ENCODE measurements at regions not wholly inside any gene's neighbourhood (a gene's known extent, or its start where the extent isn't known, plus 50 kb on each side); places are given as distances from the start of the nearest gene placed in this dataset.

- no peaks in the 10 kb centered on the region for H3K27me3 Mint-ChIP-seq (ENCODE audit: unreplicated experiment)
- no peak overlapping the region for H3K27ac Mint-ChIP-seq (ENCODE audit: unreplicated experiment)
- H3K4me1 Mint-ChIP-seq (ENCODE audit: unreplicated experiment), result peaks cover 2% of the 10 kb centered on the region
- TF ChIP-seq CTCF (IDR thresholded peaks at IDR 0.05; ENCODE audit: unreplicated experiment), result no peak
- H3K9me3 Mint-ChIP-seq (ENCODE audit: unreplicated experiment), result no peaks in the 10 kb centered on the region
- DNase-seq (ENCODE audit: low spot score), result no peak
- H3K4me3 Mint-ChIP-seq (ENCODE audit: unreplicated experiment), result no peak overlapping the region
- H3K36me3 Mint-ChIP-seq (ENCODE audit: low read depth, unreplicated experiment), result no peaks in the 10 kb centered on the region
These were observed 74.7 kb upstream of the DRD2 start for GRCh38 chr11:113549611-113550578.

- H3K4me1 Mint-ChIP-seq (ENCODE audit: unreplicated experiment), result peaks cover 2% of the 10 kb centered on the region
- no peaks in the 10 kb centered on the region for H3K27me3 Mint-ChIP-seq (ENCODE audit: unreplicated experiment)
- H3K36me3 Mint-ChIP-seq (ENCODE audit: low read depth, unreplicated experiment), result no peaks in the 10 kb centered on the region
- no peak overlapping the region for H3K4me3 Mint-ChIP-seq (ENCODE audit: unreplicated experiment)
- TF ChIP-seq CTCF (IDR thresholded peaks at IDR 0.05; ENCODE audit: unreplicated experiment), result no peak
- no peak overlapping the region for H3K27ac Mint-ChIP-seq (ENCODE audit: unreplicated experiment)
- DNase-seq (ENCODE audit: low spot score), result no peak
- H3K9me3 Mint-ChIP-seq (ENCODE audit: unreplicated experiment), result no peaks in the 10 kb centered on the region
These were observed 73.9 kb upstream of the DRD2 start for GRCh38 chr11:113549061-113549460.

- no peak for TF ChIP-seq CTCF (IDR thresholded peaks at IDR 0.05; ENCODE audit: unreplicated experiment)
- H3K27me3 Mint-ChIP-seq (ENCODE audit: unreplicated experiment), result no peaks in the 10 kb centered on the region
- DNase-seq (ENCODE audit: low spot score), result no peak
- H3K4me3 Mint-ChIP-seq (ENCODE audit: unreplicated experiment), result no peak overlapping the region
- H3K27ac Mint-ChIP-seq (ENCODE audit: unreplicated experiment), result no peak overlapping the region
- H3K36me3 Mint-ChIP-seq (ENCODE audit: low read depth, unreplicated experiment), result no peaks in the 10 kb centered on the region
- no peaks in the 10 kb centered on the region for H3K9me3 Mint-ChIP-seq (ENCODE audit: unreplicated experiment)
- H3K4me1 Mint-ChIP-seq (ENCODE audit: unreplicated experiment), result peaks cover 2% of the 10 kb centered on the region
These were observed 72.5 kb upstream of the DRD2 start for GRCh38 chr11:113547739-113548138.

GRCh38 chr11:113546757-113547507 lies 71.7 kb upstream of the DRD2 start:
- H3K27ac Mint-ChIP-seq (ENCODE audit: unreplicated experiment), result no peak overlapping the region
- no peak for DNase-seq (ENCODE audit: low spot score)
- H3K36me3 Mint-ChIP-seq (ENCODE audit: low read depth, unreplicated experiment), result no peaks in the 10 kb centered on the region
- H3K4me3 Mint-ChIP-seq (ENCODE audit: unreplicated experiment), result no peak overlapping the region
- no peaks in the 10 kb centered on the region for H3K9me3 Mint-ChIP-seq (ENCODE audit: unreplicated experiment)
- H3K4me1 Mint-ChIP-seq (ENCODE audit: unreplicated experiment), result peaks cover 2% of the 10 kb centered on the region
- TF ChIP-seq CTCF (IDR thresholded peaks at IDR 0.05; ENCODE audit: unreplicated experiment), result no peak
- no peaks in the 10 kb centered on the region for H3K27me3 Mint-ChIP-seq (ENCODE audit: unreplicated experiment)
